Ascending aorta (tissue), 2 donors: ENCODE measurements at regions not wholly inside any gene's neighbourhood (a gene's known extent, or its start where the extent isn't known, plus 50 kb on each side); places are given as distances from the start of the nearest gene placed in this dataset.

ENCODE experiments used
- DNase-seq, 2 donors: peaks; one replicate each; pipeline ENCODE4 v3.0.0-alpha.2; 2019; ENCODE audit warnings: low spot score in 2 of 2
- H3K27ac ChIP-seq, 2 donors: fragments of 200-600 bp; sonication (generic); one replicate each; pipeline ENCODE4 v1.5.1; 2016 to 2017; ENCODE audit warnings: mild to moderate bottlenecking in 1 of 2
- H3K27me3 ChIP-seq: fragments of 200-600 bp; sonication (generic); one replicate; pipeline ENCODE4 v1.5.1; 2017
- H3K36me3 ChIP-seq, 2 donors: fragments of 200-600 bp; sonication (generic); one replicate each; pipeline ENCODE4 v1.5.1; 2016
- H3K4me1 ChIP-seq, 2 donors: fragments of 200-600 bp; sonication (generic); one replicate each; pipeline ENCODE4 v1.5.1; 2016 to 2017; ENCODE audit warnings: mild to moderate bottlenecking in 1 of 2
- H3K4me3 ChIP-seq, 2 donors: fragments of 200-600 bp; sonication (generic); one replicate each; pipeline ENCODE4 v1.5.1; 2016 to 2017; ENCODE audit warnings: mild to moderate bottlenecking in 1 of 2
- H3K9me3 ChIP-seq, 2 donors: fragments of 200-600 bp; sonication (generic); one replicate each; pipeline ENCODE4 v1.5.1; 2016
- intact Hi-C: fragments of 100-400 bp; cut with DNase I; formaldehyde crosslinking; loops from one replicate; pipeline ENCODE4 v1.15.1; 2023
- TF ChIP-seq, protein P1 (sequence below), 3 experiments: fragments of 200-600 bp in 2 of 3; fragments of 450-650 bp in 1 of 3; sonication (generic) in 2 of 3; IDR thresholded peaks; one replicate each; pipeline ENCODE4 v1.5.1; 2016 to 2019; ENCODE audit warnings: antibody characterized with exemption in 3 of 3, mild to moderate bottlenecking in 1 of 3, moderate library complexity in 1 of 3

DNA sequence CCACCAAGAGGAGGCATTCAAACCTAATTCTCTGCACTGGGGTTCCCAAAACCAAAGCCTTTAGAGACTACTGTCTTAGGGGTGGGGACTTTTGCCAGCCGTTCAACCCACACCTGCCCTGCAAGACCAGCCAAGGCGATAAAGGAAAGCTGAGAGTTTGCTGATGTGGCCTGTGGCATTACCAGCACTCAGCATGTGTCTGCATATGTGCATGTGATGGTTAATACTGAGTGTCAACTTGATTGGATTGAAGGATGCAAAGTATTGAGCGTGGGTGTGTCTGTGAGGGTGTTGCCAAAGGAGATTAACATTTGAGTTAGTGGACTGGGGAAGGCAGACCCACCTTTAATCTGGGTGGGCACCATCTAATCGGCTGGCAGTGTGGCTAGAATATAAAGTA, 474.2 kb downstream of the MED10 start:
- Histone ChIP-seq H3K4me3 (no peak overlapping the region), H3K36me3 (no peaks in the 10 kb centered on the region), H3K9me3 (no peaks in the 10 kb centered on the region), H3K4me1 (no peaks in the 10 kb centered on the region), H3K27me3 (no peaks in the 10 kb centered on the region), H3K27ac (no peak overlapping the region)
- DNase-seq = no peak
- TF ChIP-seq, protein P1, sequence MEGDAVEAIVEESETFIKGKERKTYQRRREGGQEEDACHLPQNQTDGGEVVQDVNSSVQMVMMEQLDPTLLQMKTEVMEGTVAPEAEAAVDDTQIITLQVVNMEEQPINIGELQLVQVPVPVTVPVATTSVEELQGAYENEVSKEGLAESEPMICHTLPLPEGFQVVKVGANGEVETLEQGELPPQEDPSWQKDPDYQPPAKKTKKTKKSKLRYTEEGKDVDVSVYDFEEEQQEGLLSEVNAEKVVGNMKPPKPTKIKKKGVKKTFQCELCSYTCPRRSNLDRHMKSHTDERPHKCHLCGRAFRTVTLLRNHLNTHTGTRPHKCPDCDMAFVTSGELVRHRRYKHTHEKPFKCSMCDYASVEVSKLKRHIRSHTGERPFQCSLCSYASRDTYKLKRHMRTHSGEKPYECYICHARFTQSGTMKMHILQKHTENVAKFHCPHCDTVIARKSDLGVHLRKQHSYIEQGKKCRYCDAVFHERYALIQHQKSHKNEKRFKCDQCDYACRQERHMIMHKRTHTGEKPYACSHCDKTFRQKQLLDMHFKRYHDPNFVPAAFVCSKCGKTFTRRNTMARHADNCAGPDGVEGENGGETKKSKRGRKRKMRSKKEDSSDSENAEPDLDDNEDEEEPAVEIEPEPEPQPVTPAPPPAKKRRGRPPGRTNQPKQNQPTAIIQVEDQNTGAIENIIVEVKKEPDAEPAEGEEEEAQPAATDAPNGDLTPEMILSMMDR (IDR thresholded peaks at IDR 0.05) = no peak
- intact Hi-C loops = no loop called here

DNA sequence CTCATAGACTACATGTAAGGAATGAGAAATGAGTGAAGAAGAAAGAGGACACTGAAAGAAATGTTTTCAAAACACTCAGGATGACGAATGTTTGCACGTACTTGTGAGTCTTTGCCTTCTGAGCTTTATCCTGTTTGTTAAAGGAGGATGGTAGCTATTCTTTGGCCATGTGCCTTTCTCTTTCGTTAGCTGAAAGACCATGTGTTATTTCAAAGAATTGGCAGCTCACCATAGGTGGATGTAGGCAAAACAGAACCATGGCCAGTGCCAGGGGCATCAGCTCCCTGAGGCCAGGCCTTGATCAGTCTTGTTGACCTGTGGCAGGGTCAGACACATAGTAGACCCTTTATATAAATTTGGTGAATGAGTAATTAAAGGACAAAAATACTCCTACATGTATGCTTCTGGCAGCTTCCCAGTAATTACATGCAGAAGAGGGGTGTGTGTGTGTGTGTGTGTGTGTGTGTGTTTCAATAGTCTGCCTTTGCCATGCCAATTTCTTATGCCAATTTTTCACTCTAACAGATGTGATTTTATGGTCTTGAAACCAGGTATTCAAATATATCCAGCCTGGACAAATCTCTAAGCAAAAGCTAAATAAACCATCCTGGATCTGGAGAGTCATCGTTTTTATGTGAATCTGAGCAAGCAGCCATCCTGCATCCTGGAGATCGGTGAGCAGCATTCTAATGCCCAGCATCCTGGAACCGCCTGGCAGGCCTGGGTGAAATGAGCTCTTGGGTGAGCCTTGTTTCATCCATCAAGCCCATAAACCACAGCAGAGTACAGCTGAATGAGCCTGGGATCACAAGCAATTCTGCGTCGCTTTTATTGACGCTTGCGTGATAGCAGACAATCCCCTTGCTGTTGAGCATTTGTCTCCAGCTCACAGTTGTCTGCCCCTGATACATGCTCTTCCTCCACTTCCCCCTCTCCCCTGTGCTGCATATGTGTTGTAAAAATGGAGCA, 475.4 kb downstream of the MED10 start:
- TF ChIP-seq, protein P1 (IDR thresholded peaks at IDR 0.05) = no peak
- no peak for DNase-seq
- no peak overlapping the region for H3K4me3 ChIP-seq
- H3K36me3 ChIP-seq = no peaks in the 10 kb centered on the region
- no peaks in the 10 kb centered on the region for H3K4me1 ChIP-seq
- no peak overlapping the region for H3K27ac ChIP-seq
- no peaks in the 10 kb centered on the region for H3K27me3 ChIP-seq
- intact Hi-C loops = no loop called here
- no peaks in the 10 kb centered on the region for H3K9me3 ChIP-seq

DNA sequence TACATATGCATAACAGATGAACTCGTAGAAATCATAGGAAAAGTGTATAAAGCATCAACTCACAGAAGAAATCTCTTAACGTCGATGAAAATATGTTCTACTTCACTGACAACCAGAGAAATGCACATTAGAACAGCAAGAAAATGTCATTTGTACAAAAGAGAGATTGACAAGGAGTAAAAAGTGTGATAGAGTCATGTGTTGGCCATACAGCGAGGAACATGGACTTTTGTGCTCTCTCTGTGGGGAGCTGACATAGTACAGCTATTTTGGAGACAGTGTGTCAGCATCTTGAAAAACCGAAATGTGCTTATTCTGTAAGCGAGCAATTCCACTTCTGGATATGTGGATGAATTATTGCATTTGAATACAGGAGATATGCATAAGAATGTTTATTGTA, 477.9 kb downstream of the ICE1 start:
- H3K4me3 ChIP-seq = no peak overlapping the region
- H3K9me3 ChIP-seq = no peaks in the 10 kb centered on the region
- intact Hi-C loops = no loop called here
- H3K27me3 ChIP-seq = no peaks in the 10 kb centered on the region
- H3K36me3 ChIP-seq = no peaks in the 10 kb centered on the region
- DNase-seq = no peak
- H3K27ac ChIP-seq = no peak overlapping the region
- no peaks in the 10 kb centered on the region for H3K4me1 ChIP-seq
- TF ChIP-seq, protein P1 (IDR thresholded peaks at IDR 0.05) = no peak

DNA sequence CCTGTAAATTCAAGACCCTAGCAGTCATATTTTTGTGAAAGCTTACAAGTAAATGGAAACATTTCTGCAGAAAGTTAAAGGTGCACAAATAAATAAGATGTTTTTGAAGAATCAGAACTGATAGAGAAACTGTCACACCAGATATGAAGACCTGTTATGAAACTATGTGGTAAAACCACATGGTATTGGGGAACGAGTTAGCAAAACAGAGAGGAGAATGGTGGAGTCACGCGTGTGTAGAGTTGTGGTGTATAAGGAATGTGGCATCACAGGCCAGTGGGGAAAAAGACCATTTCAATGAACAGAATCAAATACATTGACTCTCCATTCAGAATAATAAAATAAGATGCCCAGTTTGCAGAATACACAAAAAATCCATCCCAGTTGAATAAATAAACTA, 477.2 kb downstream of the ICE1 start:
- no peaks in the 10 kb centered on the region for H3K27me3 ChIP-seq
- TF ChIP-seq, protein P1 (IDR thresholded peaks at IDR 0.05) = no peak
- intact Hi-C loops = no loop called here
- no peak for DNase-seq
- no peak overlapping the region for H3K27ac ChIP-seq
- H3K36me3 ChIP-seq = no peaks in the 10 kb centered on the region
- H3K4me1 ChIP-seq = no peaks in the 10 kb centered on the region
- no peaks in the 10 kb centered on the region for H3K9me3 ChIP-seq
- no peak overlapping the region for H3K4me3 ChIP-seq

DNA sequence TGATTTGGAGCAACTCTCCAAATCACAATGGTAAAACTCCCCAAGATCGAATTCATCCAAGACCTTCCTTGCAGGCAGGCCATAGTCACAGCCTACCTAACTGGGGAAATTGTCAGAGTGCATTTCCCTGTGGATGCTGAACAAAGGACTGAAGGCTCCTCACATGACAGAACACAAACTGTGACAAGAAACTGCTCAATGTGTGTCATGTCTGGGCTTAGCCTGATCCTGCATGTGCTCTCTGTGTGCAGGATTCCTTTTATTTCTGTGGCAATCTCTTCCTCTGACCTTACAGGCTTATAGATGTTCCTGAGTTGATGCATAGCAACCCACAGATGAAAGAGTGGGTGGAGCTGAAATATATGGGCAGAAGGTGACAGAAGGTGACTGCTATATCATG, 465.8 kb downstream of the ICE1 start:
- TF ChIP-seq, protein P1 (IDR thresholded peaks at IDR 0.05) = no peak
- Histone ChIP-seq H3K36me3 (no peaks in the 10 kb centered on the region), H3K4me3 (no peak overlapping the region), H3K4me1 (no peaks in the 10 kb centered on the region), H3K9me3 (no peaks in the 10 kb centered on the region), H3K27ac (no peak overlapping the region), H3K27me3 (no peaks in the 10 kb centered on the region)
- intact Hi-C loops = loop anchor here (10.0 kb wide), 1 partner anchor 393 kb away; no protein-coding TSS in a partner anchor
- DNase-seq = no peak
